K562 (cell line): ENCODE measurements at regions not wholly inside any gene's neighbourhood (a gene's known extent, or its start where the extent isn't known, plus 50 kb on each side); places are given as distances from the start of the nearest gene placed in this dataset.

Experiments used
- ATAC-seq: fragments of 200-7000 bp; cut with Tn5 transposase; 3 replicates; pipeline ENCODE4 v1.9.1; 2020; ENCODE audit warnings: moderate library complexity
- BruUV-seq: library from RNA; stranded (reverse); fragments of 400-500 nt; replicated peaks from 2 replicates; lab custom pipeline; 2021; lab: Mats Ljungman, UMichigan
- CTCF ChIA-PET: fragments of 300-600 bp; formaldehyde crosslinking; extraction: SDS; loops from one replicate; lab custom pipeline; 2021; ENCODE audit warnings: low intra/inter-chr PET ratio; lab: Yijun Ruan, JAX
- POLR2A ChIA-PET: fragments of 300-600, 350-650 bp; sonication (Branson Sonifier 250); formaldehyde crosslinking; extraction: SDS; loops from one replicate; lab custom pipeline; 2021; ENCODE audit warnings: antibody characterized with exemption, inconsistent platforms; lab: Yijun Ruan, JAX
- DNase-seq, 4 experiments: peaks; one replicate each; pipeline versions ENCODE4 v3.0.0 to v3.0.0-alpha.2; 2011 to 2018; ENCODE audit warnings: low spot score in 3 of 4, mixed read lengths in 3 of 4; ENCODE audit errors: extremely low read depth in 1 of 4
- FAIRE-seq: peaks from 2 replicates; lab custom pipeline; 2011; peaks lifted over from hg19 to GRCh38; lab: Jason Lieb, UNC
- H2AFZ ChIP-seq: 2 replicates; pipeline ENCODE4 v1.6.0; 2011; ENCODE audit warnings: low read depth, low read length, control low read depth, inconsistent platforms
- H3K27ac ChIP-seq: fragments of 200-600 bp; 3 replicates; pipeline ENCODE4 v1.8.0; 2011; ENCODE audit warnings: low read depth, mild to moderate bottlenecking, control low read depth, inconsistent platforms, low read length, moderate library complexity, mixed read lengths; ENCODE audit errors: extremely low read depth
- H3K27me3 ChIP-seq, 2 experiments: fragments of 300-600 bp in 1 of 2; 2 replicates in 1 of 2; 3 replicates in 1 of 2; pipeline versions ENCODE4 v1.6.0 to v1.8.0; 2011; ENCODE audit warnings: inconsistent platforms in 2 of 2, low read length in 2 of 2, mild to moderate bottlenecking in 1 of 2, mixed read lengths in 1 of 2, moderate library complexity in 1 of 2; ENCODE audit not compliant: control insufficient read depth in 2 of 2, insufficient read depth in 2 of 2
- H3K36me3 ChIP-seq: fragments of 300-600 bp; 3 replicates; pipeline ENCODE4 v1.8.0; 2011; ENCODE audit warnings: mild to moderate bottlenecking, low read length, inconsistent platforms; ENCODE audit not compliant: control insufficient read depth, insufficient read depth
- H3K4me1 ChIP-seq, 2 experiments: fragments of 200-600 bp in 1 of 2; replicated peaks in 1 of 2; 2 replicates in 1 of 2; 3 replicates in 1 of 2; pipeline versions ENCODE4 v1.5.1 to v1.8.0; 2011; ENCODE audit warnings: inconsistent platforms in 2 of 2, low read length in 2 of 2, mild to moderate bottlenecking in 1 of 2, mixed read lengths in 1 of 2, moderate library complexity in 1 of 2; ENCODE audit not compliant: control insufficient read depth in 2 of 2, insufficient read depth in 2 of 2
- H3K4me2 ChIP-seq: 2 replicates; pipeline ENCODE4 v1.6.1; 2011; ENCODE audit warnings: low read length, control low read depth, inconsistent platforms, mixed read lengths; ENCODE audit not compliant: insufficient read depth
- H3K4me3 ChIP-seq: fragments of 200-600 bp; sonication (generic), shearing (Covaris generic); 2 replicates; pipeline ENCODE4 v1.5.1; 2016; ENCODE audit warnings: control low read depth, inconsistent platforms
- H3K79me2 ChIP-seq: fragments of 200-600 bp; 3 replicates; pipeline ENCODE4 v1.8.0; 2011; ENCODE audit warnings: low read length, inconsistent platforms; ENCODE audit not compliant: control insufficient read depth, insufficient read depth
- H3K9ac ChIP-seq, 2 experiments: 2 replicates each; pipeline versions ENCODE4 v1.6.0 to v1.6.1; 2011; ENCODE audit warnings: low read depth in 2 of 2, low read length in 2 of 2, control low read depth in 1 of 2, inconsistent platforms in 1 of 2, mild to moderate bottlenecking in 1 of 2, mixed read lengths in 1 of 2; ENCODE audit not compliant: insufficient read depth in 1 of 2
- H3K9me1 ChIP-seq: one replicate; pipeline ENCODE4 v1.6.0; 2011; ENCODE audit warnings: inconsistent platforms, mild to moderate bottlenecking, low read length, moderate library complexity; ENCODE audit not compliant: control insufficient read depth, insufficient read depth
- H3K9me3 ChIP-seq: replicated peaks from 2 replicates; pipeline ENCODE4 v1.5.1; 2011; ENCODE audit warnings: low read depth, low read length, inconsistent platforms; ENCODE audit not compliant: control insufficient read depth, insufficient read depth
- H4K20me1 ChIP-seq: replicated peaks from 2 replicates; pipeline ENCODE4 v1.6.1; 2011; ENCODE audit warnings: low read length, inconsistent platforms, mixed read lengths; ENCODE audit not compliant: control insufficient read depth, insufficient read depth
- ELK3 ChIP-seq: fragments of 450-650 bp; formaldehyde crosslinking; IDR thresholded peaks from 2 replicates; pipeline ENCODE4 v1.4.0; 2020; ENCODE audit warnings: mild to moderate bottlenecking
- ESRRA ChIP-seq: fragments of 450-650 bp; IDR thresholded peaks from 2 replicates; pipeline ENCODE4 v1.6.1; 2014; ENCODE audit warnings: low read depth, mild to moderate bottlenecking, moderate library complexity, borderline replicate concordance
- FUS ChIP-seq: fragments of 200-400 bp; formaldehyde crosslinking; optimal IDR thresholded peaks from 2 replicates; pipeline ENCODE3; 2017; ENCODE audit warnings: low read depth, low read length
- KDM5B ChIP-seq: fragments of 200-600 bp; sonication (generic); IDR thresholded peaks from 2 replicates; pipeline ENCODE4 v1.6.1; 2012; ENCODE audit warnings: low read depth, mild to moderate bottlenecking, moderate library complexity, low read length, control low read depth, inconsistent platforms; ENCODE audit not compliant: insufficient replicate concordance
- PPARD ChIP-seq: fragments of 250-450 bp; sonication (Bioruptor Pico); IDR thresholded peaks from 2 replicates; pipeline ENCODE4 v1.8.0; 2022; ENCODE audit warnings: inconsistent platforms, mild to moderate bottlenecking, moderate library complexity
- RBM17 ChIP-seq: fragments of 200-400 bp; formaldehyde crosslinking; IDR thresholded peaks from 2 replicates; pipeline ENCODE4 v1.6.1; 2017; ENCODE audit warnings: low read depth, mild to moderate bottlenecking, low read length, borderline replicate concordance
- ZC3H11A ChIP-seq: IDR thresholded peaks from 2 replicates; pipeline ENCODE4 v1.6.1; 2012; ENCODE audit warnings: low read depth, low read length, improper control_type of control experiment
- ZNF224 ChIP-seq: sonication (generic); formaldehyde crosslinking; IDR thresholded peaks from 2 replicates; pipeline ENCODE4 v1.8.0; 2022; ENCODE audit warnings: mild to moderate bottlenecking, missing genetic modification reagents
- ZNF431 ChIP-seq: sonication (generic); formaldehyde crosslinking; IDR thresholded peaks from 2 replicates; pipeline ENCODE4 v1.8.0; 2022; ENCODE audit warnings: mild to moderate bottlenecking, missing genetic modification reagents
- ZNF609 ChIP-seq: sonication (generic); formaldehyde crosslinking; IDR thresholded peaks from 2 replicates; pipeline ENCODE4 v1.8.1; 2023; ENCODE audit warnings: missing genetic modification reagents, mild to moderate bottlenecking, borderline replicate concordance
- ZNF77 ChIP-seq: fragments of 250-450 bp; sonication (Bioruptor Pico); IDR thresholded peaks from 2 replicates; pipeline ENCODE4 v1.5.0; 2020
- WGBS: fragments of 100-300 bp; shearing (Covaris generic); methylation state at CpG from one replicate; pipeline ENCODE4 v1.1.6; 2016; ENCODE audit warnings: low coverage, mixed read lengths; ENCODE audit not compliant: insufficient coverage; ENCODE audit errors: missing lambda C conversion rate; 5-methylcytosine and 5-hydroxymethylcytosine counted together
- in situ Hi-C: fragments of 300-500 bp; cut with MboI; formaldehyde crosslinking; loops from 4 replicates; pipeline ENCODE4 v1.15.0; 2018; ENCODE audit warnings: inconsistent platforms, mixed read lengths
- intact Hi-C: fragments of 100-400 bp; cut with micrococcal nuclease; formaldehyde crosslinking; loops from 2 replicates; pipeline ENCODE4 v1.14.2; 2022

GRCh38 chr4:91746551-91746950 lies 557.2 kb upstream of the GRID2 start (continued):
- TF ChIP-seq ZNF609 (CRISPR knock-in tag) (no peak), PPARD (CRISPR knock-in tag) (no peak), ZNF77 (CRISPR knock-in tag) (no peak), ZNF431 (CRISPR knock-in tag) (no peak)

- Histone ChIP-seq H4K20me1 (no peaks in the 10 kb centered on the region), H3K27me3 (no peaks in the 10 kb centered on the region), H3K27ac (no peak overlapping the region), H3K36me3 (no peaks in the 10 kb centered on the region), H3K4me3 (no peak overlapping the region), H2AFZ (no peak overlapping the region), H3K4me1 (no peaks in the 10 kb centered on the region), H3K9me3 (no peaks in the 10 kb centered on the region), H3K9ac (no peak overlapping the region), H3K79me2 (no peaks in the 10 kb centered on the region), H3K9me1 (no peaks in the 10 kb centered on the region), H3K4me2 (no peak overlapping the region)
- ATAC-seq (no peak), FAIRE-seq (no peak), DNase-seq (no peak)
- TF ChIP-seq RBM17 (no peak), ESRRA (no peak), FUS (no peak), ELK3 (no peak), KDM5B (no peak), ZNF224 (no peak), ZC3H11A (no peak)
- CTCF ChIA-PET: no interaction called here
- 0% methylated on average over 1 of the region's 1 CpG for WGBS
- POLR2A ChIA-PET: no interaction called here
- intact Hi-C loops (no loop called here), in situ Hi-C loops (no loop called here)
- BruUV-seq: no TSS peak
Observed at GRCh38 chr4:91751961-91752360, 551.8 kb upstream of the GRID2 start.
